HG03439 (cell line): ENCODE measurements at regions not wholly inside any gene's neighbourhood (a gene's known extent, or its start where the extent isn't known, plus 50 kb on each side); places are given as distances from the start of the nearest gene placed in this dataset.

ENCODE experiments used
- ATAC-seq: cut with Tn5 transposase; IDR thresholded peaks from one replicate; pipeline ENCODE4 v1.9.1; 2021; ENCODE audit warnings: mild to moderate bottlenecking, moderate library complexity; ENCODE audit not compliant: unreplicated experiment

- ATAC-seq: no peak
Observed at GRCh38 chr1:13878021-13878420, 178.0 kb downstream of the PRDM2 start.

- ATAC-seq: no peak
Observed at GRCh38 chr1:13878451-13878850, 178.5 kb downstream of the PRDM2 start.

- ATAC-seq: no peak
Observed at GRCh38 chr1:13881385-13882088, 181.5 kb downstream of the PRDM2 start.

- ATAC-seq: no peak
Observed at GRCh38 chr1:13888351-13888986, 188.5 kb downstream of the PRDM2 start.

GRCh38 chr1:13889495-13889894 is 189.5 kb downstream of the PRDM2 start:
- no peak for ATAC-seq

- ATAC-seq: no peak
Observed at GRCh38 chr1:13890766-13891165, 190.8 kb downstream of the PRDM2 start.

- ATAC-seq: no peak
Observed at GRCh38 chr1:13892198-13892597, 192.2 kb downstream of the PRDM2 start.

GRCh38 chr1:13892671-13893325 is 192.8 kb downstream of the PRDM2 start:
- no peak for ATAC-seq

- ATAC-seq: no peak
Observed at GRCh38 chr1:13893409-13893821, 193.4 kb downstream of the PRDM2 start.

GRCh38 chr1:13896932-13897331 is 196.9 kb downstream of the PRDM2 start:
- no peak for ATAC-seq

- no peak for ATAC-seq
Observed at GRCh38 chr1:13898406-13898805, 198.4 kb downstream of the PRDM2 start.

GRCh38 chr1:13899856-13900255 is 199.9 kb downstream of the PRDM2 start:
- ATAC-seq: no peak

GRCh38 chr1:13900583-13900982 is 200.6 kb downstream of the PRDM2 start:
- no peak for ATAC-seq

GRCh38 chr1:13901039-13901438 is 201.1 kb downstream of the PRDM2 start:
- ATAC-seq: no peak

- no peak for ATAC-seq
Observed at GRCh38 chr1:13901597-13901996, 201.6 kb downstream of the PRDM2 start.

- no peak for ATAC-seq
Observed at GRCh38 chr1:13908128-13908527, 208.1 kb downstream of the PRDM2 start.

- no peak for ATAC-seq
Observed at GRCh38 chr1:13911697-13912619, 212.0 kb downstream of the PRDM2 start.

- ATAC-seq: no peak
Observed at GRCh38 chr1:13913396-13913795, 213.4 kb downstream of the PRDM2 start.

GRCh38 chr1:13916530-13916929 is 216.5 kb downstream of the PRDM2 start:
- no peak for ATAC-seq

GRCh38 chr1:13917607-13918006 is 217.6 kb downstream of the PRDM2 start:
- ATAC-seq: no peak

- ATAC-seq: no peak
Observed at GRCh38 chr1:13918862-13919261, 218.9 kb downstream of the PRDM2 start.
